H1 (cell line): ENCODE measurements at regions not wholly inside any gene's neighbourhood (a gene's known extent, or its start where the extent isn't known, plus 50 kb on each side); places are given as distances from the start of the nearest gene placed in this dataset.

Experiments used
- MAFK ChIP-seq: IDR thresholded peaks from 2 replicates; pipeline ENCODE4 v1.6.1; 2012; ENCODE audit warnings: low read depth, mild to moderate bottlenecking, improper control_type of control experiment, low read length
- RFX5 ChIP-seq: IDR thresholded peaks from 2 replicates; pipeline ENCODE4 v1.6.1; 2011; ENCODE audit warnings: low read depth, low read length, improper control_type of control experiment, borderline replicate concordance
- YY1 ChIP-seq: IDR thresholded peaks from 2 replicates; pipeline ENCODE4 v1.6.1; 2011; ENCODE audit warnings: low read depth, mild to moderate bottlenecking, low read length
- TF ChIP-seq, protein P1 (sequence below), 3 experiments: IDR thresholded peaks; 1 replicate in 2 of 3; 2 replicates in 1 of 3; pipeline versions ENCODE4 v1.5.1 to v1.6.1; 2011; ENCODE audit warnings: low read length in 3 of 3, mild to moderate bottlenecking in 3 of 3, inconsistent platforms in 2 of 3, low read depth in 1 of 3, moderate library complexity in 1 of 3; ENCODE audit not compliant: insufficient read depth in 1 of 3; ENCODE audit errors: control extremely low read depth in 1 of 3

DNA sequence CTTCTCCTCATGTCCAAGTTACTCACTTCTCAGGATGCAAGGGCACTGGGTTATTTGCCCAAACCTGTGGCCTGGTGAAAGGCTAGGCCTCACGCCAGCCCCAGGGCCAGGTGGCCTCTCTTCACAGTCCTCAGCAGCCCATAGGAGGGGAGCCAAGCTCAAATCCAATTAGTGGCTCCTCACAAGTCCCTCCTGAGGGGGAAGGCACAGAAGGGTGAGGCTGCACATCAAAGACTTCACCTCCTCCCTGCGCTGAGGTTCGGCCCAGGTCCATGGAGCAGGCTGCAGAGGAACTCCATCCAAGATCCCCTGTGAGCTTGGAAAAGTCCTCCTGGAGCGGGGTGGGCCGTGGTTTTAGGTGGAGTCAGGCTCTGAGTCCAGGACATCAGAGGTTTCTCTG lies 320.0 kb downstream of the FOXL1 start:
- TF ChIP-seq, protein P1, sequence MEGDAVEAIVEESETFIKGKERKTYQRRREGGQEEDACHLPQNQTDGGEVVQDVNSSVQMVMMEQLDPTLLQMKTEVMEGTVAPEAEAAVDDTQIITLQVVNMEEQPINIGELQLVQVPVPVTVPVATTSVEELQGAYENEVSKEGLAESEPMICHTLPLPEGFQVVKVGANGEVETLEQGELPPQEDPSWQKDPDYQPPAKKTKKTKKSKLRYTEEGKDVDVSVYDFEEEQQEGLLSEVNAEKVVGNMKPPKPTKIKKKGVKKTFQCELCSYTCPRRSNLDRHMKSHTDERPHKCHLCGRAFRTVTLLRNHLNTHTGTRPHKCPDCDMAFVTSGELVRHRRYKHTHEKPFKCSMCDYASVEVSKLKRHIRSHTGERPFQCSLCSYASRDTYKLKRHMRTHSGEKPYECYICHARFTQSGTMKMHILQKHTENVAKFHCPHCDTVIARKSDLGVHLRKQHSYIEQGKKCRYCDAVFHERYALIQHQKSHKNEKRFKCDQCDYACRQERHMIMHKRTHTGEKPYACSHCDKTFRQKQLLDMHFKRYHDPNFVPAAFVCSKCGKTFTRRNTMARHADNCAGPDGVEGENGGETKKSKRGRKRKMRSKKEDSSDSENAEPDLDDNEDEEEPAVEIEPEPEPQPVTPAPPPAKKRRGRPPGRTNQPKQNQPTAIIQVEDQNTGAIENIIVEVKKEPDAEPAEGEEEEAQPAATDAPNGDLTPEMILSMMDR (IDR thresholded peaks at IDR 0.05; ENCODE audit: control extremely low read depth in 1 of 3, insufficient read depth in 1 of 3, low read depth in 1 of 3, low read length in 3 of 3): no peak
- TF ChIP-seq RFX5 (no peak), YY1 (no peak), MAFK (no peak)
